SK-N-SH (cell line): ENCODE measurements at regions not wholly inside any gene's neighbourhood (a gene's known extent, or its start where the extent isn't known, plus 50 kb on each side); places are given as distances from the start of the nearest gene placed in this dataset.

Source experiments
- CTCF ChIA-PET: fragments of 300-600, 350-600 bp; formaldehyde crosslinking; extraction: SDS; loops from one replicate; lab custom pipeline; 2021; lab: Yijun Ruan, JAX
- POLR2A ChIA-PET: fragments of 350-600 bp; sonication (Branson Sonifier 250); formaldehyde crosslinking; extraction: SDS; loops from one replicate; lab custom pipeline; 2020; ENCODE audit warnings: antibody characterized with exemption, inconsistent platforms; lab: Yijun Ruan, JAX
- DNase-seq: peaks from one replicate; pipeline ENCODE4 v3.0.0; 2012
- H2AFZ ChIP-seq: fragments of 200-600 bp; sonication (generic); 2 replicates; pipeline ENCODE4 v1.8.1; 2016; ENCODE audit warnings: antibody characterized with exemption, mild to moderate bottlenecking, low read depth
- H3F3A ChIP-seq: fragments of 200-600 bp; sonication (generic); replicated peaks from 2 replicates; pipeline ENCODE3; 2016; ENCODE audit warnings: antibody characterized with exemption, mild to moderate bottlenecking; ENCODE audit not compliant: insufficient read depth
- H3K27ac ChIP-seq, 2 experiments: fragments of 200-500 bp in 1 of 2; fragments of 200-600 bp in 1 of 2; sonication (Bioruptor generic) in 1 of 2; sonication (generic), shearing (Covaris generic) in 1 of 2; 2 replicates each; pipeline versions ENCODE4 v1.5.1 to v1.6.1; 2014 to 2016; ENCODE audit warnings: low read depth in 2 of 2, inconsistent platforms in 1 of 2, low read length in 1 of 2, mild to moderate bottlenecking in 1 of 2, mixed read lengths in 1 of 2
- H3K27me3 ChIP-seq: fragments of 200-600 bp; sonication (generic), shearing (Covaris generic); 2 replicates; pipeline ENCODE4 v1.6.1; 2016; ENCODE audit warnings: mixed run types; ENCODE audit not compliant: insufficient read depth
- H3K36me3 ChIP-seq, 2 experiments: fragments of 200-500 bp in 1 of 2; fragments of 200-600 bp in 1 of 2; sonication (Bioruptor generic) in 1 of 2; sonication (generic) in 1 of 2; replicated peaks in 1 of 2; 2 replicates each; pipeline versions ENCODE3 to v1.5.1; 2014 to 2016; ENCODE audit warnings: low read length in 1 of 2, mild to moderate bottlenecking in 1 of 2; ENCODE audit not compliant: insufficient read depth in 2 of 2, control insufficient read depth in 1 of 2
- H3K4me1 ChIP-seq, 2 experiments: fragments of 200-500 bp in 1 of 2; fragments of 200-600 bp in 1 of 2; sonication (Bioruptor generic) in 1 of 2; sonication (generic), shearing (Covaris generic) in 1 of 2; 2 replicates each; pipeline versions ENCODE4 v1.5.1 to v1.6.1; 2014 to 2016; ENCODE audit warnings: low read depth in 1 of 2, low read length in 1 of 2, mixed run types in 1 of 2; ENCODE audit not compliant: insufficient read depth in 2 of 2, control insufficient read depth in 1 of 2
- H3K4me2 ChIP-seq: fragments of 200-600 bp; sonication (generic), shearing (Covaris generic); 2 replicates; pipeline ENCODE4 v1.6.1; 2017; ENCODE audit warnings: mixed run types
- H3K4me3 ChIP-seq, 2 experiments: fragments of 200-500 bp in 1 of 2; fragments of 200-600 bp in 1 of 2; sonication (Bioruptor generic) in 1 of 2; sonication (generic), shearing (Covaris generic) in 1 of 2; 2 replicates each; pipeline versions ENCODE4 v1.5.1 to v1.8.1; 2014 to 2016; ENCODE audit warnings: low read depth in 2 of 2, inconsistent platforms in 1 of 2, low read length in 1 of 2, mild to moderate bottlenecking in 1 of 2, mixed read lengths in 1 of 2, moderate library complexity in 1 of 2
- H3K79me2 ChIP-seq: fragments of 200-600 bp; sonication (generic); 2 replicates; pipeline ENCODE4 v1.8.1; 2017; ENCODE audit warnings: mild to moderate bottlenecking; ENCODE audit not compliant: insufficient read depth
- H3K9ac ChIP-seq: fragments of 200-600 bp; sonication (generic); 2 replicates; pipeline ENCODE4 v1.6.1; 2017; ENCODE audit warnings: mixed run types
- H3K9me2 ChIP-seq: fragments of 200-600 bp; sonication (generic); 2 replicates; pipeline ENCODE4 v1.6.1; 2017; ENCODE audit warnings: mixed run types
- H3K9me3 ChIP-seq: fragments of 200-600 bp; sonication (generic); 2 replicates; pipeline ENCODE4 v1.6.1; 2017; ENCODE audit warnings: mixed run types, mild to moderate bottlenecking, moderate library complexity
- H4K20me1 ChIP-seq: fragments of 200-600 bp; sonication (generic); 2 replicates; pipeline ENCODE4 v1.6.1; 2017; ENCODE audit warnings: mild to moderate bottlenecking, mixed run types; ENCODE audit not compliant: insufficient read depth
- CHD2 ChIP-seq: fragments of 150-350 bp; IDR thresholded peaks from 2 replicates; pipeline ENCODE4 v1.6.1; 2018; ENCODE audit warnings: low read length; ENCODE audit not compliant: partially characterized antibody
- ELF1 ChIP-seq: IDR thresholded peaks from 2 replicates; pipeline ENCODE4 v1.4.0; 2012
- EP300 ChIP-seq, 2 experiments: IDR thresholded peaks; 2 replicates each; pipeline versions ENCODE4 v1.4.0 to v1.6.1; 2012; ENCODE audit warnings: borderline replicate concordance in 1 of 2, low read depth in 1 of 2, low read length in 1 of 2
- EZH2phosphoT487 ChIP-seq: fragments of 200-600 bp; sonication (generic); IDR thresholded peaks from 2 replicates; pipeline ENCODE4 v1.6.1; 2017; ENCODE audit warnings: low read depth, mixed run types, mild to moderate bottlenecking, antibody characterized with exemption, moderate library complexity, borderline replicate concordance
- FOSL2 ChIP-seq: IDR thresholded peaks from 2 replicates; pipeline ENCODE4 v1.4.0; 2012; ENCODE audit warnings: low read depth, mild to moderate bottlenecking, moderate library complexity, borderline replicate concordance
- FOXM1 ChIP-seq: IDR thresholded peaks from 2 replicates; pipeline ENCODE4 v1.4.0; 2012; ENCODE audit warnings: low read depth, mild to moderate bottlenecking
- GATA2 ChIP-seq: sonication (generic); formaldehyde crosslinking; IDR thresholded peaks from 2 replicates; pipeline ENCODE4 v1.5.0; 2020; ENCODE audit warnings: mild to moderate bottlenecking, missing genetic modification reagents
- JUND ChIP-seq: IDR thresholded peaks from 2 replicates; pipeline ENCODE4 v1.4.0; 2012
- MXI1 ChIP-seq: IDR thresholded peaks from 2 replicates; pipeline ENCODE4 v1.6.1; 2012; ENCODE audit warnings: mild to moderate bottlenecking, low read depth, low read length, improper control_type of control experiment
- NFIC ChIP-seq: IDR thresholded peaks from 2 replicates; pipeline ENCODE4 v1.4.0; 2012; ENCODE audit warnings: borderline replicate concordance
- NRF1 ChIP-seq: IDR thresholded peaks from 2 replicates; pipeline ENCODE4 v1.6.1; 2012; ENCODE audit warnings: low read depth, mild to moderate bottlenecking, low read length
- RFX5 ChIP-seq: IDR thresholded peaks from 2 replicates; pipeline ENCODE4 v1.6.1; 2012; ENCODE audit warnings: mild to moderate bottlenecking, improper control_type of control experiment, low read length
- SIN3A ChIP-seq: IDR thresholded peaks from 2 replicates; pipeline ENCODE4 v1.6.1; 2012; ENCODE audit warnings: low read depth, mild to moderate bottlenecking, low read length, moderate library complexity, borderline replicate concordance
- SMC3 ChIP-seq: IDR thresholded peaks from 2 replicates; pipeline ENCODE4 v1.6.1; 2012; ENCODE audit warnings: low read depth, low read length, improper control_type of control experiment
- TCF12 ChIP-seq: IDR thresholded peaks from 2 replicates; pipeline ENCODE4 v1.4.0; 2012
- YY1 ChIP-seq: IDR thresholded peaks from 2 replicates; pipeline ENCODE4 v1.4.0; 2012; ENCODE audit warnings: low read depth, mild to moderate bottlenecking
- WGBS: methylation state at CpG from one replicate; pipeline ENCODE4 v1.1.6; 2017; ENCODE audit warnings: low lambda C conversion rate; 5-methylcytosine and 5-hydroxymethylcytosine counted together
- TF ChIP-seq, protein P1 (sequence below): IDR thresholded peaks from 2 replicates; pipeline ENCODE4 v1.6.1; 2012; ENCODE audit warnings: mild to moderate bottlenecking, low read depth, low read length, moderate library complexity
- TF ChIP-seq, protein P2 (sequence below): IDR thresholded peaks from 2 replicates; pipeline ENCODE4; 2012
- TF ChIP-seq, protein P3 (sequence below): IDR thresholded peaks from 2 replicates; pipeline ENCODE4 v1.4.0; 2012; ENCODE audit warnings: low read depth

DNA sequence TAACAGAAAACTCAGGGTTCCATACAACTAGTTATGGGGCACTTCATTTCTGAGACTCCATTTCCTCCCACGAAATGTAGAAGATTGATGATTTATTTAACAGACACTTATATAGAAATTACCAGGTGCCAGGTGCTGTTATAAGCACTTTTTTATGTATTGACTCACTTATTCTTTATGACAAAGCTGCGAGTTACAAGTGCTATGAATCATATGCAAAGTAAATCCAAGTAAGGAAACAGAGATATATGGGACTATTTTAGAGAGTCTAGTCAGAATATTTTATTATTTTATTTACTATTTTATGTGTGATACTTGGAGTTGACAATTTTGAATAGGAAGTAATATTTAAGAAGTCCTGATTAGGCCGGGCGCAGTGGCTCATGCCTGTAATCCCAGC, 822.8 kb upstream of the C9orf72 start:
- ChIA-PET POLR2A (no interaction called here), CTCF (no interaction called here)
- Histone ChIP-seq H3K27ac (no peak overlapping the region), H3K9ac (no peak overlapping the region), H3K79me2 (no peaks in the 10 kb centered on the region), H2AFZ (no peak overlapping the region), H3F3A (no peaks in the 10 kb centered on the region), H3K4me3 (no peak overlapping the region), H3K9me2 (no peaks in the 10 kb centered on the region), H3K9me3 (no peaks in the 10 kb centered on the region), H3K27me3 (no peaks in the 10 kb centered on the region), H3K4me2 (no peak overlapping the region), H3K36me3 (no peaks in the 10 kb centered on the region), H3K4me1 (no peaks in the 10 kb centered on the region; a peak in 2 of 4 replicates), H4K20me1 (no peaks in the 10 kb centered on the region)
- DNase-seq = no peak
- TF ChIP-seq, protein P1, sequence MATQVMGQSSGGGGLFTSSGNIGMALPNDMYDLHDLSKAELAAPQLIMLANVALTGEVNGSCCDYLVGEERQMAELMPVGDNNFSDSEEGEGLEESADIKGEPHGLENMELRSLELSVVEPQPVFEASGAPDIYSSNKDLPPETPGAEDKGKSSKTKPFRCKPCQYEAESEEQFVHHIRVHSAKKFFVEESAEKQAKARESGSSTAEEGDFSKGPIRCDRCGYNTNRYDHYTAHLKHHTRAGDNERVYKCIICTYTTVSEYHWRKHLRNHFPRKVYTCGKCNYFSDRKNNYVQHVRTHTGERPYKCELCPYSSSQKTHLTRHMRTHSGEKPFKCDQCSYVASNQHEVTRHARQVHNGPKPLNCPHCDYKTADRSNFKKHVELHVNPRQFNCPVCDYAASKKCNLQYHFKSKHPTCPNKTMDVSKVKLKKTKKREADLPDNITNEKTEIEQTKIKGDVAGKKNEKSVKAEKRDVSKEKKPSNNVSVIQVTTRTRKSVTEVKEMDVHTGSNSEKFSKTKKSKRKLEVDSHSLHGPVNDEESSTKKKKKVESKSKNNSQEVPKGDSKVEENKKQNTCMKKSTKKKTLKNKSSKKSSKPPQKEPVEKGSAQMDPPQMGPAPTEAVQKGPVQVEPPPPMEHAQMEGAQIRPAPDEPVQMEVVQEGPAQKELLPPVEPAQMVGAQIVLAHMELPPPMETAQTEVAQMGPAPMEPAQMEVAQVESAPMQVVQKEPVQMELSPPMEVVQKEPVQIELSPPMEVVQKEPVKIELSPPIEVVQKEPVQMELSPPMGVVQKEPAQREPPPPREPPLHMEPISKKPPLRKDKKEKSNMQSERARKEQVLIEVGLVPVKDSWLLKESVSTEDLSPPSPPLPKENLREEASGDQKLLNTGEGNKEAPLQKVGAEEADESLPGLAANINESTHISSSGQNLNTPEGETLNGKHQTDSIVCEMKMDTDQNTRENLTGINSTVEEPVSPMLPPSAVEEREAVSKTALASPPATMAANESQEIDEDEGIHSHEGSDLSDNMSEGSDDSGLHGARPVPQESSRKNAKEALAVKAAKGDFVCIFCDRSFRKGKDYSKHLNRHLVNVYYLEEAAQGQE = no peak
- TF ChIP-seq EZH2phosphoT487 (no peak), ELF1 (no peak), YY1 (no peak), CHD2 (no peak), FOXM1 (no peak), JUND (no peak), NFIC (no peak), NRF1 (no peak), EP300 (IDR thresholded peaks at IDR 0.05; ENCODE audit: borderline replicate concordance in 1 of 2, low read depth in 1 of 2, low read length in 1 of 2) (no peak), MXI1 (no peak), TCF12 (no peak), SIN3A (no peak), GATA2 (no peak)
- TF ChIP-seq, protein P2, sequence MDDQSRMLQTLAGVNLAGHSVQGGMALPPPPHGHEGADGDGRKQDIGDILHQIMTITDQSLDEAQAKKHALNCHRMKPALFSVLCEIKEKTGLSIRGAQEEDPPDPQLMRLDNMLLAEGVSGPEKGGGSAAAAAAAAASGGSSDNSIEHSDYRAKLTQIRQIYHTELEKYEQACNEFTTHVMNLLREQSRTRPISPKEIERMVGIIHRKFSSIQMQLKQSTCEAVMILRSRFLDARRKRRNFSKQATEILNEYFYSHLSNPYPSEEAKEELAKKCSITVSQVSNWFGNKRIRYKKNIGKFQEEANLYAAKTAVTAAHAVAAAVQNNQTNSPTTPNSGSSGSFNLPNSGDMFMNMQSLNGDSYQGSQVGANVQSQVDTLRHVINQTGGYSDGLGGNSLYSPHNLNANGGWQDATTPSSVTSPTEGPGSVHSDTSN = no peak
- WGBS = 60% methylated on average over 4 of the region's 4 CpGs

GRCh38 chr9:28407351-28407750, 834.1 kb upstream of the C9orf72 start:
- DNase-seq = no peak
- no peak overlapping the region for H3K9ac ChIP-seq
- ChIA-PET CTCF (no interaction called here), POLR2A (no interaction called here)
- H3K27me3 ChIP-seq = no peaks in the 10 kb centered on the region
- H3K4me1 ChIP-seq = peaks cover 0 to 2% of the 10 kb centered on the region in 2 experiments; a peak in 2 of 4 replicates
- H3F3A ChIP-seq = no peaks in the 10 kb centered on the region
- H4K20me1 ChIP-seq = no peaks in the 10 kb centered on the region
- TF ChIP-seq, protein P1 = no peak
- TF ChIP-seq SMC3 (no peak), FOSL2 (no peak), RFX5 (no peak)
- TF ChIP-seq, protein P3, sequence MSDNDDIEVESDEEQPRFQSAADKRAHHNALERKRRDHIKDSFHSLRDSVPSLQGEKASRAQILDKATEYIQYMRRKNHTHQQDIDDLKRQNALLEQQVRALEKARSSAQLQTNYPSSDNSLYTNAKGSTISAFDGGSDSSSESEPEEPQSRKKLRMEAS = no peak
- H3K9me3 ChIP-seq = no peaks in the 10 kb centered on the region
- no peak overlapping the region for H3K27ac ChIP-seq
- H3K36me3 ChIP-seq = no peaks in the 10 kb centered on the region
- H3K4me3 ChIP-seq = no peak overlapping the region
- H3K79me2 ChIP-seq = no peaks in the 10 kb centered on the region
- no peaks in the 10 kb centered on the region for H3K9me2 ChIP-seq
- H2AFZ ChIP-seq = no peak overlapping the region
- WGBS = 88% methylated on average over 3 of the region's 3 CpGs
- no peak overlapping the region for H3K4me2 ChIP-seq
